ENCODE measurements at regions not wholly inside any gene's neighbourhood (a gene's known extent, or its start where the extent isn't known, plus 50 kb on each side); places are given as distances from the start of the nearest gene placed in this dataset.
A peak's percentile ranks its signal among the peaks of the same experiment; 100 is the strongest.

- Histone ChIP-seq H3K9me3 (no peaks in the 10 kb centered on the region), H3K27me3 (no peaks in the 10 kb centered on the region), H3K4me3 (peak overlapping the region in 2 of 3 donors; percentile 32 to 42), H3K4me1 (peaks cover 0 to 5% (median 0%) of the 10 kb centered on the region in 4 donors), H3K27ac (peak overlapping the region; percentile 59 to 68 (median 59)), H3K36me3 (no peaks in the 10 kb centered on the region)
- ATAC-seq, result peak; percentile 87 to 91 (median 90)
- intact Hi-C loops (cut with DNase I), result no loop called here
- 33% methylated on average over 5 of the region's 5 CpGs for WGBS (ENCODE audit: insufficient coverage, low coverage, low lambda C conversion rate, missing lambda C conversion rate)
- TF ChIP-seq, protein P1, sequence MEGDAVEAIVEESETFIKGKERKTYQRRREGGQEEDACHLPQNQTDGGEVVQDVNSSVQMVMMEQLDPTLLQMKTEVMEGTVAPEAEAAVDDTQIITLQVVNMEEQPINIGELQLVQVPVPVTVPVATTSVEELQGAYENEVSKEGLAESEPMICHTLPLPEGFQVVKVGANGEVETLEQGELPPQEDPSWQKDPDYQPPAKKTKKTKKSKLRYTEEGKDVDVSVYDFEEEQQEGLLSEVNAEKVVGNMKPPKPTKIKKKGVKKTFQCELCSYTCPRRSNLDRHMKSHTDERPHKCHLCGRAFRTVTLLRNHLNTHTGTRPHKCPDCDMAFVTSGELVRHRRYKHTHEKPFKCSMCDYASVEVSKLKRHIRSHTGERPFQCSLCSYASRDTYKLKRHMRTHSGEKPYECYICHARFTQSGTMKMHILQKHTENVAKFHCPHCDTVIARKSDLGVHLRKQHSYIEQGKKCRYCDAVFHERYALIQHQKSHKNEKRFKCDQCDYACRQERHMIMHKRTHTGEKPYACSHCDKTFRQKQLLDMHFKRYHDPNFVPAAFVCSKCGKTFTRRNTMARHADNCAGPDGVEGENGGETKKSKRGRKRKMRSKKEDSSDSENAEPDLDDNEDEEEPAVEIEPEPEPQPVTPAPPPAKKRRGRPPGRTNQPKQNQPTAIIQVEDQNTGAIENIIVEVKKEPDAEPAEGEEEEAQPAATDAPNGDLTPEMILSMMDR (IDR thresholded peaks at IDR 0.05), result no peak
- TF ChIP-seq POLR2A (IDR thresholded peaks at IDR 0.05), result no peak
- DNase-seq, result peak in 1 of 3 donors; percentile 63
Measured at GRCh38 chr3:102195198-102195948, 239.4 kb upstream of the ZPLD1 start.

DNA sequence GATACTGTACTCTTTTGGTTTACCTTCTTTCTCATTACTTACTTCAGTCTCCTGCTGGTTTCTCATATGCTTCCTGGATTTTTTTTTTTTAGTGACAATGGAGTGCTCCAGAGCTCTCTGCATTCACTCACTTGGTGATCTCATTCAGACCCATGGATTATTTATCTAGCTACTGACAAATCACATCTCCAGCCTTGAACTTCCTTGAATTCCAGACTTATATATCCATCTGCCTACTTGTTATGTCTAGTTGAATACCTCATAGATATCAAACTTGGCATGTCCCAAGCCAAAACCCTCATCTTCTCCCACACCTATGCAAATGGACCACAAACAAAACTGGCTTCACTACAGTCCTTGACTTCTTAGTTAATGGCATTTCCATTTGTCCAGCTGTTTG lies 234.7 kb upstream of the ZPLD1 start:
- Histone ChIP-seq H3K27ac (no peak overlapping the region), H3K4me3 (no peak overlapping the region), H3K9me3 (no peaks in the 10 kb centered on the region), H3K4me1 (peaks cover 0 to 2% (median 0%) of the 10 kb centered on the region in 4 donors), H3K27me3 (no peaks in the 10 kb centered on the region), H3K36me3 (no peaks in the 10 kb centered on the region)
- DNase-seq (no peak), ATAC-seq (no peak)
- no peak for TF ChIP-seq POLR2A (IDR thresholded peaks at IDR 0.05)
- TF ChIP-seq, protein P1 (IDR thresholded peaks at IDR 0.05), result no peak
- intact Hi-C loops (cut with DNase I), result no loop called here

- intact Hi-C loops (cut with DNase I), result no loop called here
- Histone ChIP-seq H3K27me3 (no peaks in the 10 kb centered on the region), H3K36me3 (no peaks in the 10 kb centered on the region), H3K27ac (no peak overlapping the region), H3K4me3 (no peak overlapping the region), H3K4me1 (no peaks in the 10 kb centered on the region), H3K9me3 (no peaks in the 10 kb centered on the region)
- ATAC-seq, result no peak
- TF ChIP-seq POLR2A (IDR thresholded peaks at IDR 0.05), result no peak
- TF ChIP-seq, protein P1 (IDR thresholded peaks at IDR 0.05), result no peak
- no peak for DNase-seq
Measured at GRCh38 chr3:102200560-102200959, 234.3 kb upstream of the ZPLD1 start.

DNA sequence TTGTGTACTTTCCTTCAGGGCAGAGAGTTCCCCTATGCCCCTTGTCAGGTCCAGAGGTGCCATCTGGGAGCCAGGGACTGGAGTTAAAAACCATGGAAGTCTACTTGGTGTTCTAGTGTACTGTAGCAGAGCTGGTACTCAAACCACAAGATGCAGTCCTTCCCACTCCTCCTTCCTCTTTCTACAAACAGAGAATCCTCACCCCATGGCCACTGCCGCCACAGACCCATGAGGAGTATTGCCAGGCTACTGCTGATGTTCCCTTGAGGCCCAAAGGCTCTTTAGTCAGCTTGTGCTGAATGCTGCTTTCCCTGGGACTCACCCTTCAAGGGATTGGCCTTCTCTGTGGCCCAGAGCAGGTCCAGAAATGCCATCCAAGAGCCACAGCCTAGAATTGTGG lies 229.2 kb upstream of the ZPLD1 start:
- DNase-seq (no peak), ATAC-seq (peak in 3 of 4 donors; percentile 19 to 39 (median 34))
- no peaks in the 10 kb centered on the region for H3K9me3 ChIP-seq
- intact Hi-C loops (cut with DNase I), result no loop called here
- no peaks in the 10 kb centered on the region for H3K36me3 ChIP-seq
- WGBS (ENCODE audit: insufficient coverage, low coverage, low lambda C conversion rate, missing lambda C conversion rate), result 67% methylated on average over 1 of the region's 1 CpG
- no peak for TF ChIP-seq POLR2A (IDR thresholded peaks at IDR 0.05)
- TF ChIP-seq, protein P1 (IDR thresholded peaks at IDR 0.05), result no peak
- H3K4me1 ChIP-seq, result no peaks in the 10 kb centered on the region
- H3K27me3 ChIP-seq, result no peaks in the 10 kb centered on the region
- no peak overlapping the region for H3K27ac ChIP-seq
- no peak overlapping the region for H3K4me3 ChIP-seq

Data from right lobe of liver (tissue), 6 donors.